ENCODE measurements at regions not wholly inside any gene's neighbourhood (a gene's known extent, or its start where the extent isn't known, plus 50 kb on each side); places are given as distances from the start of the nearest gene placed in this dataset.

DNA sequence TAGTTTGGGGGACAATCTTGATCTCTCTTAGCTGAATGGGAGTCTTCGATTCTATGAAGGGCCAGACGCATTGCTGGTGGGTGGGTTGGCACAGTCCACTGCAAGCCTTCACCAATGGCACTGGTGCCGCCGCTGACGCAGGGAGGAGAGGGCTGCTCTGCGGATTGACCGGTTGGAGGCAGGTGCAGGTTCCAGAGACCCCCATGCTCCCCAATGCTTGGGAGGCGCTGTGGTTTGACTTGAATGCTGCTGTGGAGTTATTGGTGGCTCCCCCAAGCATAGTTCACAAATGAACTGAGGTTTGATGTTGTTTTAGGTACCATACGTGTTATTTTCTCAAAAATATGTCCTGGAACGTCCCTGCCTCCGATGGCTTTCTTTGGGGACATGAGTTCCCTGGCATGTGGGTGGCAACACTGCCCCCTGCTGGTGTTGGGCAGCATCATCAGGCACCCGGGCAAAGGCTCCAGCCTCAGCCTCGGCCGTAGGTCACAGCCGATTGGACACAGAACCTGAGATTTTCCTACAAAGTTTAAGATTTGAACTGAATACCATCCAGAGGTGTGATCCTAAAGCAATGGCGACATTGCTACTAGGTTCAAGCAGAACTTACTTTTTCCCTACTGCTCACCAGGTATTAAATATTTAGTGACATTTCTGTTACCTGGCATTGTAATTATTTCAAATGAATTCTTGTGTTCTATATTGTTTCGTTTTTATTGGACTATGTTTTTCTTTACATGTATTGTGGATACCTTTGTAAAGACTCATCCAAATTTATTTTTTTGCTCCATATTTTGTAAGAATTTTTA, 95.5 kb downstream of the ANKRD10 start:
- TF ChIP-seq, protein P1, sequence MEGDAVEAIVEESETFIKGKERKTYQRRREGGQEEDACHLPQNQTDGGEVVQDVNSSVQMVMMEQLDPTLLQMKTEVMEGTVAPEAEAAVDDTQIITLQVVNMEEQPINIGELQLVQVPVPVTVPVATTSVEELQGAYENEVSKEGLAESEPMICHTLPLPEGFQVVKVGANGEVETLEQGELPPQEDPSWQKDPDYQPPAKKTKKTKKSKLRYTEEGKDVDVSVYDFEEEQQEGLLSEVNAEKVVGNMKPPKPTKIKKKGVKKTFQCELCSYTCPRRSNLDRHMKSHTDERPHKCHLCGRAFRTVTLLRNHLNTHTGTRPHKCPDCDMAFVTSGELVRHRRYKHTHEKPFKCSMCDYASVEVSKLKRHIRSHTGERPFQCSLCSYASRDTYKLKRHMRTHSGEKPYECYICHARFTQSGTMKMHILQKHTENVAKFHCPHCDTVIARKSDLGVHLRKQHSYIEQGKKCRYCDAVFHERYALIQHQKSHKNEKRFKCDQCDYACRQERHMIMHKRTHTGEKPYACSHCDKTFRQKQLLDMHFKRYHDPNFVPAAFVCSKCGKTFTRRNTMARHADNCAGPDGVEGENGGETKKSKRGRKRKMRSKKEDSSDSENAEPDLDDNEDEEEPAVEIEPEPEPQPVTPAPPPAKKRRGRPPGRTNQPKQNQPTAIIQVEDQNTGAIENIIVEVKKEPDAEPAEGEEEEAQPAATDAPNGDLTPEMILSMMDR (optimal IDR thresholded peaks at IDR 0.05 in 1 of 3, IDR thresholded peaks at IDR 0.05 in 1 of 3, conservative IDR thresholded peaks at IDR 0.05 in 1 of 3; ENCODE audit: extremely low read depth in 1 of 3, insufficient read depth in 2 of 3, low read length in 3 of 3), result peak; percentile 93 to 98 (median 96)
- no peak for TF ChIP-seq EZH2 (IDR thresholded peaks at IDR 0.05; ENCODE audit: low read length)
